GM23338 (cell line): ENCODE measurements at regions not wholly inside any gene's neighbourhood (a gene's known extent, or its start where the extent isn't known, plus 50 kb on each side); places are given as distances from the start of the nearest gene placed in this dataset.

ENCODE experiments used
- ATAC-seq: fragments of 200-7000 bp; cut with Tn5 transposase; 3 replicates; pipeline ENCODE4 v1.9.1; 2020
- DNase-seq: peaks from one replicate; pipeline ENCODE4 v3.0.0-alpha.2; 2015; ENCODE audit warnings: low spot score
- H2AFZ ChIP-seq: fragments of 200-600 bp; sonication (generic); 2 replicates; pipeline ENCODE4 v1.8.0; 2016; ENCODE audit warnings: antibody characterized with exemption, mild to moderate bottlenecking, moderate library complexity
- H3F3A ChIP-seq: fragments of 200-600 bp; sonication (generic); replicated peaks from 2 replicates; pipeline ENCODE4 v1.8.0; 2017; ENCODE audit warnings: antibody characterized with exemption, mixed run types, low read depth
- H3K27ac ChIP-seq: fragments of 200-600 bp; sonication (generic); 2 replicates; pipeline ENCODE4 v1.6.1; 2016; ENCODE audit warnings: low read depth
- H3K27me3 ChIP-seq: fragments of 200-600 bp; sonication (generic); 2 replicates; pipeline ENCODE4 v1.8.0; 2016; ENCODE audit warnings: mild to moderate bottlenecking, mixed run types, moderate library complexity; ENCODE audit not compliant: insufficient read depth
- H3K36me3 ChIP-seq: fragments of 200-600 bp; sonication (generic); 2 replicates; pipeline ENCODE4 v1.8.0; 2016; ENCODE audit warnings: mild to moderate bottlenecking; ENCODE audit not compliant: insufficient read depth
- H3K4me1 ChIP-seq: fragments of 200-600 bp; sonication (generic); 2 replicates; pipeline ENCODE4 v1.8.0; 2016; ENCODE audit warnings: mild to moderate bottlenecking, moderate library complexity; ENCODE audit not compliant: insufficient read depth
- H3K4me2 ChIP-seq: fragments of 200-600 bp; sonication (generic); 2 replicates; pipeline ENCODE4 v1.7.1; 2017; ENCODE audit warnings: mixed run types
- H3K4me3 ChIP-seq: fragments of 200-600 bp; sonication (generic); 2 replicates; pipeline ENCODE4 v1.6.1; 2016; ENCODE audit warnings: mixed run types
- H3K79me2 ChIP-seq: fragments of 200-600 bp; sonication (generic); replicated peaks from 2 replicates; pipeline ENCODE4 v1.8.0; 2017; ENCODE audit warnings: mild to moderate bottlenecking; ENCODE audit not compliant: insufficient read depth
- H3K9me2 ChIP-seq: fragments of 200-600 bp; sonication (generic); 2 replicates; pipeline ENCODE4 v1.8.0; 2017; ENCODE audit not compliant: insufficient read depth
- H4K20me1 ChIP-seq: fragments of 200-600 bp; sonication (generic); replicated peaks from 2 replicates; pipeline ENCODE4 v1.8.0; 2017; ENCODE audit warnings: mild to moderate bottlenecking; ENCODE audit not compliant: insufficient read depth
- H3K27ac Mint-ChIP-seq: 2 replicates; pipeline ENCODE4 v1.8.0; 2020; ENCODE audit warnings: inconsistent platforms, mild to moderate bottlenecking, moderate library complexity, mixed read lengths
- H3K27me3 Mint-ChIP-seq: 3 replicates; pipeline ENCODE4 v1.8.0; 2022; ENCODE audit warnings: low read depth, mild to moderate bottlenecking, moderate library complexity, mixed read lengths, inconsistent platforms; ENCODE audit not compliant: insufficient read depth, poor library complexity
- H3K36me3 Mint-ChIP-seq: 3 replicates; pipeline ENCODE4 v1.8.0; 2021; ENCODE audit warnings: low read depth, mild to moderate bottlenecking, inconsistent platforms, moderate library complexity, mixed read lengths
- H3K4me1 Mint-ChIP-seq: 3 replicates; pipeline ENCODE4 v1.8.0; 2020; ENCODE audit warnings: mild to moderate bottlenecking, inconsistent platforms, mixed read lengths
- H3K4me3 Mint-ChIP-seq: 3 replicates; pipeline ENCODE4 v1.8.0; 2021; ENCODE audit warnings: moderate library complexity, mild to moderate bottlenecking, inconsistent platforms, mixed read lengths
- H3K9me3 Mint-ChIP-seq: 3 replicates; pipeline ENCODE4 v1.8.0; 2020; ENCODE audit warnings: moderate library complexity, mild to moderate bottlenecking, inconsistent platforms, mixed read lengths
- CTCF ChIP-seq, 2 experiments: fragments of 200-600 bp in 1 of 2; sonication (generic) in 1 of 2; conservative IDR thresholded peaks; 2 replicates each; pipeline versions ENCODE4 v1.5.1 to v1.6.1; 2016 to 2017; ENCODE audit warnings: antibody characterized with exemption in 2 of 2, low read depth in 2 of 2, mild to moderate bottlenecking in 2 of 2, moderate library complexity in 1 of 2
- REST ChIP-seq: IDR thresholded peaks from one replicate; pipeline ENCODE4 v1.6.1; 2018; ENCODE audit warnings: antibody characterized with exemption; ENCODE audit not compliant: unreplicated experiment
- STAT1 ChIP-seq: IDR thresholded peaks from one replicate; pipeline ENCODE4 v1.6.1; 2016; ENCODE audit warnings: antibody characterized with exemption; ENCODE audit not compliant: unreplicated experiment
- ZNF462 ChIP-seq: fragments of 250-450 bp; sonication (Bioruptor Pico); IDR thresholded peaks from 2 replicates; pipeline ENCODE4 v1.5.0; 2020; ENCODE audit warnings: mild to moderate bottlenecking, moderate library complexity

- no peak for TF ChIP-seq ZNF462 (CRISPR knock-in tag)
These were observed 460.9 kb upstream of the SULF2 start (continued) for GRCh38 chr20:48246061-48246790.

- peaks cover 7% of the 10 kb centered on the region for H3K27me3 Mint-ChIP-seq
- no peaks in the 10 kb centered on the region for H3K36me3 Mint-ChIP-seq
- no peaks in the 10 kb centered on the region for H3K36me3 ChIP-seq
- H3K27ac ChIP-seq: no peak overlapping the region
- peaks cover 4% of the 10 kb centered on the region; the same call in 1 of the 2 replicates for H3K9me2 ChIP-seq
- no peak overlapping the region for H3K4me3 ChIP-seq
- H3K79me2 ChIP-seq: no peaks in the 10 kb centered on the region
- H3K9me3 Mint-ChIP-seq: 0 out of 3 replicates have a peak, but pooled peaks cover 5% of the 10 kb centered on the region
- no peak overlapping the region for H3K4me3 Mint-ChIP-seq
- ATAC-seq (no peak), DNase-seq (no peak)
- no peaks in the 10 kb centered on the region for H3K27me3 ChIP-seq
- H4K20me1 ChIP-seq: no peaks in the 10 kb centered on the region
- H3K4me1 ChIP-seq: no peaks in the 10 kb centered on the region
- no peak overlapping the region for H3K4me2 ChIP-seq
- H2AFZ ChIP-seq: no peak overlapping the region
- no peak overlapping the region for H3K27ac Mint-ChIP-seq
- H3F3A ChIP-seq: no peaks in the 10 kb centered on the region
- H3K4me1 Mint-ChIP-seq: no peaks in the 10 kb centered on the region
- TF ChIP-seq CTCF (conservative IDR thresholded peaks at IDR 0.05; ENCODE audit: low read depth in 2 of 2) (no peak), STAT1 (no peak), REST (no peak)
These were observed 457.3 kb upstream of the SULF2 start for GRCh38 chr20:48242623-48243022.
